Mucosa of gallbladder (tissue), 1 donor: ENCODE measurements at regions not wholly inside any gene's neighbourhood (a gene's known extent, or its start where the extent isn't known, plus 50 kb on each side); places are given as distances from the start of the nearest gene placed in this dataset.

ENCODE experiments used
- DNase-seq: peaks from one replicate; pipeline ENCODE4 v3.0.0-alpha.2; 2020; ENCODE audit warnings: low spot score
- donor health status: DM: no; HTN: no; CAD: no.

GRCh38 chr2:118510807-118511206 is 336.6 kb downstream of the EN1 start:
- peak; percentile 29 for DNase-seq

GRCh38 chr2:118509319-118510004 is 338.0 kb downstream of the EN1 start:
- no peak for DNase-seq

GRCh38 chr2:118508282-118508681 is 339.2 kb downstream of the EN1 start:
- no peak for DNase-seq

GRCh38 chr2:118505436-118505835 is 342.0 kb downstream of the EN1 start:
- no peak for DNase-seq

GRCh38 chr2:118502106-118502505 is 345.3 kb downstream of the EN1 start:
- no peak for DNase-seq

- no peak for DNase-seq
Measured at GRCh38 chr2:118498943-118499342, 348.5 kb downstream of the EN1 start.

- no peak for DNase-seq
Measured at GRCh38 chr2:118496870-118497611, 350.4 kb downstream of the EN1 start.

GRCh38 chr2:118496467-118496866 is 351.0 kb downstream of the EN1 start:
- no peak for DNase-seq

GRCh38 chr2:118495290-118495689 is 352.2 kb downstream of the EN1 start:
- DNase-seq, result no peak

GRCh38 chr2:118493213-118493612 is 354.2 kb downstream of the EN1 start:
- no peak for DNase-seq

GRCh38 chr2:118492335-118492734 is 355.1 kb downstream of the EN1 start:
- no peak for DNase-seq

- no peak for DNase-seq
Measured at GRCh38 chr2:118490330-118490729, 357.1 kb downstream of the EN1 start.

GRCh38 chr2:118489712-118490299 is 357.6 kb downstream of the EN1 start:
- no peak for DNase-seq

- no peak for DNase-seq
Measured at GRCh38 chr2:118481299-118481698, 366.1 kb downstream of the EN1 start.

GRCh38 chr2:118479020-118479419 is 368.4 kb downstream of the EN1 start:
- no peak for DNase-seq

GRCh38 chr2:118477111-118477862 is 370.2 kb downstream of the EN1 start:
- no peak for DNase-seq

- DNase-seq, result no peak
Measured at GRCh38 chr2:118475622-118476205, 371.7 kb downstream of the EN1 start.

- no peak for DNase-seq
Measured at GRCh38 chr2:118474541-118474920, 372.9 kb downstream of the EN1 start.

- DNase-seq, result no peak
Measured at GRCh38 chr2:118473846-118474540, 373.5 kb downstream of the EN1 start.

- DNase-seq, result no peak
Measured at GRCh38 chr2:118473241-118473640, 374.2 kb downstream of the EN1 start.

GRCh38 chr2:118470297-118470696 is 377.2 kb downstream of the EN1 start:
- no peak for DNase-seq
